HG02759 (cell line): ENCODE measurements at regions not wholly inside any gene's neighbourhood (a gene's known extent, or its start where the extent isn't known, plus 50 kb on each side); places are given as distances from the start of the nearest gene placed in this dataset.

Experiments
- ATAC-seq: cut with Tn5 transposase; IDR thresholded peaks from one replicate; pipeline ENCODE4 v1.9.1; 2021; ENCODE audit warnings: mild to moderate bottlenecking, moderate library complexity; ENCODE audit not compliant: unreplicated experiment

GRCh38 chr4:30837131-30837539 is 117.0 kb downstream of the PCDH7 start:
- no peak for ATAC-seq

- ATAC-seq, result no peak
These were observed 117.7 kb downstream of the PCDH7 start for GRCh38 chr4:30837861-30838260.

GRCh38 chr4:30838331-30838730 is 118.2 kb downstream of the PCDH7 start:
- ATAC-seq, result no peak

- no peak for ATAC-seq
These were observed 119.7 kb downstream of the PCDH7 start for GRCh38 chr4:30839583-30840520.

- ATAC-seq, result no peak
These were observed 120.4 kb downstream of the PCDH7 start for GRCh38 chr4:30840571-30840970.

- no peak for ATAC-seq
These were observed 122.0 kb downstream of the PCDH7 start for GRCh38 chr4:30842142-30842541.

- no peak for ATAC-seq
These were observed 122.5 kb downstream of the PCDH7 start for GRCh38 chr4:30842689-30843088.

GRCh38 chr4:30844861-30845582 is 124.9 kb downstream of the PCDH7 start:
- ATAC-seq, result no peak

- no peak for ATAC-seq
These were observed 127.0 kb downstream of the PCDH7 start for GRCh38 chr4:30847167-30847566.

- ATAC-seq, result no peak
These were observed 127.8 kb downstream of the PCDH7 start for GRCh38 chr4:30847958-30848357.

- ATAC-seq, result no peak
These were observed 134.4 kb downstream of the PCDH7 start for GRCh38 chr4:30854531-30854930.

- ATAC-seq, result no peak
These were observed 135.1 kb downstream of the PCDH7 start for GRCh38 chr4:30855232-30855631.

- ATAC-seq, result no peak
These were observed 136.8 kb downstream of the PCDH7 start for GRCh38 chr4:30856795-30857564.

- no peak for ATAC-seq
These were observed 140.8 kb downstream of the PCDH7 start for GRCh38 chr4:30860978-30861377.

GRCh38 chr4:30862196-30862595 is 142.0 kb downstream of the PCDH7 start:
- ATAC-seq, result no peak

GRCh38 chr4:30863021-30863420 is 142.9 kb downstream of the PCDH7 start:
- no peak for ATAC-seq

GRCh38 chr4:30865691-30866090 is 145.5 kb downstream of the PCDH7 start:
- no peak for ATAC-seq

- no peak for ATAC-seq
These were observed 146.2 kb downstream of the PCDH7 start for GRCh38 chr4:30866346-30866745.

- no peak for ATAC-seq
These were observed 146.7 kb downstream of the PCDH7 start for GRCh38 chr4:30866907-30867306.

- no peak for ATAC-seq
These were observed 147.3 kb downstream of the PCDH7 start for GRCh38 chr4:30867427-30867826.
